K562 (cell line): ENCODE measurements at regions not wholly inside any gene's neighbourhood (a gene's known extent, or its start where the extent isn't known, plus 50 kb on each side); places are given as distances from the start of the nearest gene placed in this dataset.
A peak's percentile ranks its signal among the peaks of the same experiment; 100 is the strongest.

Experiments used
- ATAC-seq: fragments of 200-7000 bp; cut with Tn5 transposase; 3 replicates; pipeline ENCODE4 v1.9.1; 2020; ENCODE audit warnings: moderate library complexity
- BruUV-seq: library from RNA; stranded (reverse); fragments of 400-500 nt; replicated peaks from 2 replicates; lab custom pipeline; 2021; lab: Mats Ljungman, UMichigan
- CTCF ChIA-PET: fragments of 300-600 bp; formaldehyde crosslinking; extraction: SDS; loops from one replicate; lab custom pipeline; 2021; ENCODE audit warnings: low intra/inter-chr PET ratio; lab: Yijun Ruan, JAX
- POLR2A ChIA-PET: fragments of 300-600, 350-650 bp; sonication (Branson Sonifier 250); formaldehyde crosslinking; extraction: SDS; loops from one replicate; lab custom pipeline; 2021; ENCODE audit warnings: antibody characterized with exemption, inconsistent platforms; lab: Yijun Ruan, JAX
- DNase-seq, 4 experiments: peaks; one replicate each; pipeline versions ENCODE4 v3.0.0 to v3.0.0-alpha.2; 2011 to 2018; ENCODE audit warnings: low spot score in 3 of 4, mixed read lengths in 3 of 4; ENCODE audit errors: extremely low read depth in 1 of 4
- FAIRE-seq: peaks from 2 replicates; lab custom pipeline; 2011; peaks lifted over from hg19 to GRCh38; lab: Jason Lieb, UNC
- H2AFZ ChIP-seq: 2 replicates; pipeline ENCODE4 v1.6.0; 2011; ENCODE audit warnings: low read depth, low read length, control low read depth, inconsistent platforms
- H3K27ac ChIP-seq: fragments of 200-600 bp; 3 replicates; pipeline ENCODE4 v1.8.0; 2011; ENCODE audit warnings: low read depth, mild to moderate bottlenecking, control low read depth, inconsistent platforms, low read length, moderate library complexity, mixed read lengths; ENCODE audit errors: extremely low read depth
- H3K27me3 ChIP-seq, 2 experiments: fragments of 300-600 bp in 1 of 2; 2 replicates in 1 of 2; 3 replicates in 1 of 2; pipeline versions ENCODE4 v1.6.0 to v1.8.0; 2011; ENCODE audit warnings: inconsistent platforms in 2 of 2, low read length in 2 of 2, mild to moderate bottlenecking in 1 of 2, mixed read lengths in 1 of 2, moderate library complexity in 1 of 2; ENCODE audit not compliant: control insufficient read depth in 2 of 2, insufficient read depth in 2 of 2
- H3K36me3 ChIP-seq: fragments of 300-600 bp; 3 replicates; pipeline ENCODE4 v1.8.0; 2011; ENCODE audit warnings: mild to moderate bottlenecking, low read length, inconsistent platforms; ENCODE audit not compliant: control insufficient read depth, insufficient read depth
- H3K4me1 ChIP-seq, 2 experiments: fragments of 200-600 bp in 1 of 2; replicated peaks in 1 of 2; 2 replicates in 1 of 2; 3 replicates in 1 of 2; pipeline versions ENCODE4 v1.5.1 to v1.8.0; 2011; ENCODE audit warnings: inconsistent platforms in 2 of 2, low read length in 2 of 2, mild to moderate bottlenecking in 1 of 2, mixed read lengths in 1 of 2, moderate library complexity in 1 of 2; ENCODE audit not compliant: control insufficient read depth in 2 of 2, insufficient read depth in 2 of 2
- H3K4me2 ChIP-seq: 2 replicates; pipeline ENCODE4 v1.6.1; 2011; ENCODE audit warnings: low read length, control low read depth, inconsistent platforms, mixed read lengths; ENCODE audit not compliant: insufficient read depth
- H3K4me3 ChIP-seq: fragments of 200-600 bp; sonication (generic), shearing (Covaris generic); 2 replicates; pipeline ENCODE4 v1.5.1; 2016; ENCODE audit warnings: control low read depth, inconsistent platforms
- H3K79me2 ChIP-seq: fragments of 200-600 bp; 3 replicates; pipeline ENCODE4 v1.8.0; 2011; ENCODE audit warnings: low read length, inconsistent platforms; ENCODE audit not compliant: control insufficient read depth, insufficient read depth
- H3K9ac ChIP-seq, 2 experiments: 2 replicates each; pipeline versions ENCODE4 v1.6.0 to v1.6.1; 2011; ENCODE audit warnings: low read depth in 2 of 2, low read length in 2 of 2, control low read depth in 1 of 2, inconsistent platforms in 1 of 2, mild to moderate bottlenecking in 1 of 2, mixed read lengths in 1 of 2; ENCODE audit not compliant: insufficient read depth in 1 of 2
- H3K9me1 ChIP-seq: one replicate; pipeline ENCODE4 v1.6.0; 2011; ENCODE audit warnings: inconsistent platforms, mild to moderate bottlenecking, low read length, moderate library complexity; ENCODE audit not compliant: control insufficient read depth, insufficient read depth
- H3K9me3 ChIP-seq: replicated peaks from 2 replicates; pipeline ENCODE4 v1.5.1; 2011; ENCODE audit warnings: low read depth, low read length, inconsistent platforms; ENCODE audit not compliant: control insufficient read depth, insufficient read depth
- H4K20me1 ChIP-seq: replicated peaks from 2 replicates; pipeline ENCODE4 v1.6.1; 2011; ENCODE audit warnings: low read length, inconsistent platforms, mixed read lengths; ENCODE audit not compliant: control insufficient read depth, insufficient read depth
- ARNT ChIP-seq, 2 experiments: fragments of 450-650 bp; IDR thresholded peaks; 2 replicates each; pipeline ENCODE4 v1.6.1; 2016; ENCODE audit warnings: mild to moderate bottlenecking in 1 of 2
- CBFA2T3 ChIP-seq: fragments of 450-650 bp; IDR thresholded peaks from 2 replicates; pipeline ENCODE4 v1.6.1; 2017
- CBX1 ChIP-seq: sonication (generic); IDR thresholded peaks from 2 replicates; pipeline ENCODE4 v1.6.1; 2016; ENCODE audit warnings: antibody characterized with exemption, low read depth, mild to moderate bottlenecking
- CBX3 ChIP-seq, 2 experiments: IDR thresholded peaks; 1 replicate in 1 of 2; 2 replicates in 1 of 2; pipeline ENCODE4 v1.6.1; 2012; ENCODE audit warnings: inconsistent platforms in 2 of 2, low read length in 2 of 2, borderline replicate concordance in 1 of 2, control low read depth in 1 of 2
- CBX5 ChIP-seq: IDR thresholded peaks from 2 replicates; pipeline ENCODE4 v1.6.1; 2014; ENCODE audit warnings: low read depth, borderline replicate concordance
- CREB3L1 ChIP-seq: fragments of 450-650 bp; IDR thresholded peaks from 2 replicates; pipeline ENCODE4 v1.6.1; 2014; ENCODE audit warnings: low read depth, mild to moderate bottlenecking, moderate library complexity, borderline replicate concordance
- HNRNPK ChIP-seq: fragments of 200-400 bp; formaldehyde crosslinking; IDR thresholded peaks from one replicate; pipeline ENCODE4 v1.6.1; 2018; ENCODE audit warnings: mild to moderate bottlenecking, low read depth, low read length; ENCODE audit not compliant: poor library complexity, severe bottlenecking
- IRF9 ChIP-seq: fragments of 450-650 bp; IDR thresholded peaks from 2 replicates; pipeline ENCODE4 v1.6.1; 2016; ENCODE audit warnings: missing biosample characterization, missing genetic modification characterization
- MAFG ChIP-seq: fragments of 450-650 bp; conservative IDR thresholded peaks from 2 replicates; pipeline ENCODE4 v1.6.1; 2016; ENCODE audit warnings: missing genetic modification characterization, missing compliant biosample characterization
- MAFK ChIP-seq: IDR thresholded peaks from 2 replicates; pipeline ENCODE4 v1.6.1; 2011; ENCODE audit warnings: low read length, improper control_type of control experiment
- MLLT1 ChIP-seq, 2 experiments: fragments of 450-650 bp; IDR thresholded peaks; 2 replicates each; pipeline ENCODE4 v1.6.1; 2016
- NKRF ChIP-seq: fragments of 450-650 bp; IDR thresholded peaks from 2 replicates; pipeline ENCODE4 v1.6.1; 2016; ENCODE audit warnings: borderline replicate concordance
- TRIM28 ChIP-seq: fragments of 450-650 bp; IDR thresholded peaks from 2 replicates; pipeline ENCODE4 v1.6.1; 2017
- ZEB2 ChIP-seq: fragments of 450-650 bp; IDR thresholded peaks from 2 replicates; pipeline ENCODE4 v1.6.1; 2016
- ZNF316 ChIP-seq: fragments of 450-650 bp; IDR thresholded peaks from 2 replicates; pipeline ENCODE4 v1.6.1; 2016
- ZNF512 ChIP-seq: IDR thresholded peaks from 2 replicates; pipeline ENCODE4 v1.6.1; 2016; ENCODE audit warnings: missing genetic modification characterization, missing compliant biosample characterization
- ZNF695 ChIP-seq: fragments of 450-650 bp; formaldehyde crosslinking; IDR thresholded peaks from 2 replicates; pipeline ENCODE4 v1.4.0; 2020; ENCODE audit warnings: mild to moderate bottlenecking, moderate library complexity
- WGBS: fragments of 100-300 bp; shearing (Covaris generic); methylation state at CpG from one replicate; pipeline ENCODE4 v1.1.6; 2016; ENCODE audit warnings: low coverage, mixed read lengths; ENCODE audit not compliant: insufficient coverage; ENCODE audit errors: missing lambda C conversion rate; 5-methylcytosine and 5-hydroxymethylcytosine counted together
- in situ Hi-C: fragments of 300-500 bp; cut with MboI; formaldehyde crosslinking; loops from 4 replicates; pipeline ENCODE4 v1.15.0; 2018; ENCODE audit warnings: inconsistent platforms, mixed read lengths
- intact Hi-C: fragments of 100-400 bp; cut with micrococcal nuclease; formaldehyde crosslinking; loops from 2 replicates; pipeline ENCODE4 v1.14.2; 2022

GRCh38 chr9:129513282-129513681 is 107.6 kb downstream of the C9orf50 start:
- in situ Hi-C loops: no loop called here
- 36% methylated on average over 3 of the region's 3 CpGs for WGBS
- intact Hi-C loops: no loop called here
- no peak overlapping the region for H3K4me3 ChIP-seq
- H3K4me1 ChIP-seq: peaks cover 3 to 7% of the 10 kb centered on the region in 2 experiments; a peak in 2 of 5 replicates
- no peaks in the 10 kb centered on the region for H3K36me3 ChIP-seq
- FAIRE-seq (peak; percentile 73), DNase-seq (no peak), ATAC-seq (no peak)
- CTCF ChIA-PET: no interaction called here
- no TSS peak for BruUV-seq
- no peaks in the 10 kb centered on the region for H4K20me1 ChIP-seq
- no peak overlapping the region for H2AFZ ChIP-seq
- H3K79me2 ChIP-seq: no peaks in the 10 kb centered on the region
- no peak overlapping the region for H3K4me2 ChIP-seq
- no peak overlapping the region for H3K9ac ChIP-seq
- no peak overlapping the region for H3K27ac ChIP-seq
- no peaks in the 10 kb centered on the region for H3K27me3 ChIP-seq
- H3K9me3 ChIP-seq: peaks cover 13% of the 10 kb centered on the region
- POLR2A ChIA-PET: interaction anchor here (2.1 kb wide), 1 partner anchor 11 kb away, joined by 5 read pairs; no protein-coding TSS in a partner anchor
- H3K9me1 ChIP-seq: no peaks in the 10 kb centered on the region
- TF ChIP-seq MAFG (tag) (peak; percentile 48; the same call in 1 of the 2 replicates), CBX5 (peak; percentile 97), ZNF316 (peak; percentile 46), ZNF695 (CRISPR knock-in tag) (no peak), CBFA2T3 (0 out of 2 replicates have a peak, but pooled peaks have one; percentile 13), HNRNPK (no peak), CBX1 (peak; percentile 75; the same call in 1 of the 2 replicates), ZEB2 (0 out of 2 replicates have a peak, but pooled peaks have one; percentile 29), CREB3L1 (no peak), MAFK (peak; percentile 32; the same call in 1 of the 2 replicates), ARNT (IDR thresholded peaks at IDR 0.05) (0 out of 4 replicates have a peak, but pooled peaks of 1 of the 2 experiments have one; percentile 32), MLLT1 (IDR thresholded peaks at IDR 0.05) (peak in 1 of 2 experiments; percentile 63; a peak in 1 of 4 replicates), IRF9 (no peak), NKRF (no peak), CBX3 (IDR thresholded peaks at IDR 0.05; ENCODE audit: borderline replicate concordance in 1 of 2, low read length in 2 of 2) (peak in 1 of 2 experiments; percentile 99; a peak in 2 of 3 replicates), ZNF512 (tag) (peak; percentile 34; the same call in 1 of the 2 replicates), TRIM28 (peak; percentile 99)
